Middle frontal gyrus (tissue), 1 donor: ENCODE measurements at regions not wholly inside any gene's neighbourhood (a gene's known extent, or its start where the extent isn't known, plus 50 kb on each side); places are given as distances from the start of the nearest gene placed in this dataset.

Source experiments
- DNase-seq: peaks from one replicate; pipeline ENCODE4 v3.0.0-alpha.2; 2015; ENCODE audit warnings: low spot score; ENCODE audit errors: extremely low spot score

DNA sequence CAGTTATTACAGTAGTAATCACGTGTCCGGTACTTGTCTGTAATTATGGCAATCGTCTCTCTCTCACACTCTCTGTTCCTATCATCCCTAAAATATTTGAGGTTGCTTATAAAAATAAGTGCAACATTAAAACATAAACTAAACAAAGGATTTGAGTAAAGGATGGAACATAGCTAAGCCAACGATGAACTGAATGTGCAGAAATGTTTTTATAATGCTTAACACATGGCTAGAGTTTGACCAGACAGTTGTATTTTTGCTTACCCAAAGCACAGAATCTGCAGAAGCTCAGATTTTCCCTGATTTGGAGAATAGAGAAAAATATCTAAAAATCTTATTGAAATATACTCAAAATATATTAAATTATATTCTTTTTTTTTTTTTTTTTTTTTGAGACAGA lies 1030.9 kb downstream of the NAALADL2 start:
- no peak for DNase-seq

DNA sequence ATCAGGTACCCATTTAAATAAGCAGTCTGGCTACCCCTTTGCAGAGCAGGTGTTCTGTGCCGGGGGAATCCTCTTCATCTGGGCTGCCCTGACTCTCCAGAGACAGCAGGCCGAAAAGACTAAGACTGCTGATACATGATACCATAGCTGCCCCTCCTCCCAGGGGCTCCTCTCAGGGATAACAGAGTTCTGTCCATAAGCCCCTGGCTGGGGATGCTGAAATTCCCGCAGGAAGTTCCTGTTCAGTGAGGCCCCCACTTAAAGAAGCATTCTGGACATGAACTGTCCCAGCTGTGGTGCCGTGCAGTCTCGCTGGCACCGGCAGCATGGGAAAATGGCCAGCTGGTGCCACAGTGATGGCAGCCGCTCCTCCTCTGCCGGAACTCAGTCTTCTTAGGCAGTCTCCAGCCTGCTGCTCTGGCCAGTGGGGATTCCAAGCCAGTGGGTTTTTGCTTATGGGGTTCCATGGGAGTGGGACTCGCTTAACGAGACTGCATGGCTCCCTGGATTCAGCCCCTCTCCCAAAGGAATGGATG lies 1026.2 kb downstream of the NAALADL2 start:
- DNase-seq: no peak

DNA sequence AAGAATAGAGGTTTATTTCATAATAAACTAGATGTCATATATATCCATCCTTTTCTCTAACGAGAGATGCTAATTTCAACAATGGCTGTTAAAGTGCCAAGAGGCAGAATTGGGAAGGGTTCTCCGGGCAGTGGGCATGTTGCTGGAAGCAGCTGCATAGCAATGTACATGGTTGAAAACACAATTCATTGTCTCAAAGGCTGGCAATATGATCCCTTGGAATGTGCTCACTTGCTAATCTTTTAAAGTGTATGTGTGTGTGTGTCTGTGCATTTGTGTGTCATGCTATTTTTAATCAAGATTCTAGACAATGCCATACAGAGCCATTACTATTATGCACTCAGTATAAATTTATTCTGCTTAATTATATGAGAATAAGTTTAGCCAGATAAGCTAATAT lies 1020.3 kb downstream of the NAALADL2 start:
- no peak for DNase-seq

DNA sequence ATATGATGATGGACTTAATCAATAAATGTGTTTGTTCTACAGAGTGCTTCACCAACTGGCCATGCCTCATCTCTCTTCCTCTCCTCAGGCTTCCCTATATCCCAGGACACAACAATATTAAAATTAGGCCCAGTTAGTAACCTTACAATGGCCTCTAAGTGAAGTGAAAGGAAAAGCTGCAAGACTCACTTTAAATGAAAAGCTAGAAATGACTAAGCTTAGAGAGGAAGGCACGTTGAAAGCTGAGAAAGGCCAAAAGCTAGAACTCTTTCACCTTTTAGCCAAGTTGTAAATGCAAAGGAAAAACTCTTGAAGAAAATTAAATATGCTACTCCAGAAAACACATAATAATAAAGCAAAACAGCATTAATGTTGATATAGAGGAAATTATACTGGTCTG lies 1010.3 kb downstream of the NAALADL2 start:
- DNase-seq: no peak

DNA sequence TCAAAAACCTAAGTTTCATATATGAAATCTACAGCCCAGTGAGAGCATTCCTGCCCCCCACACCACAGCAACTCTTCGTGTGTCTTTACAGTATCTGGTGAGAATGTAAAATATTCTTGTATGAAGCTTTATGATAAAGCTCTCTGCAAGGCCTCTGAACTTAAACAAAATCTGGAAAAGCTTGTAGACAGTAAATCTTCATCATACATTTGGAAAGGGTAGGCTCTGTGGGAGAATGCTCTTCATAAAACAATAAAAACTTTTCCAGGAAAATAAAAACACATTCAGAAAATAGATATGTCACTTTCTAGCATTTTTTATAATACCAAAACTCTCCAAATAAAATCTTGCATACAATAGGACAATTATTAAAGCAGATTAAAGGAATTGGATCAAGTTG lies 1009.5 kb downstream of the NAALADL2 start:
- no peak for DNase-seq

GRCh38 chr3:175865724-175866123 lies 1006.6 kb downstream of the NAALADL2 start:
- no peak for DNase-seq

- no peak for DNase-seq
Observed at GRCh38 chr3:175861916-175862315, 1002.8 kb downstream of the NAALADL2 start.
